Muscle layer of colon (tissue), 2 donors: ENCODE measurements at regions not wholly inside any gene's neighbourhood (a gene's known extent, or its start where the extent isn't known, plus 50 kb on each side); places are given as distances from the start of the nearest gene placed in this dataset.

ENCODE experiments used
- H3K27ac ChIP-seq: one replicate; pipeline ENCODE4 v1.7.0; 2013; ENCODE audit warnings: low read depth, mild to moderate bottlenecking, low read length, moderate library complexity
- H3K27me3 ChIP-seq, 2 donors: one replicate each; pipeline ENCODE4 v1.7.0; 2013; ENCODE audit warnings: low read length in 2 of 2, mild to moderate bottlenecking in 2 of 2; ENCODE audit not compliant: insufficient read depth in 2 of 2, control insufficient read depth in 1 of 2
- H3K36me3 ChIP-seq: one replicate; pipeline ENCODE4 v1.7.0; 2013; ENCODE audit warnings: mild to moderate bottlenecking, low read length; ENCODE audit not compliant: insufficient read depth
- H3K4me1 ChIP-seq: one replicate; pipeline ENCODE4 v1.7.0; 2013; ENCODE audit warnings: mild to moderate bottlenecking, low read length; ENCODE audit not compliant: insufficient read depth
- H3K4me3 ChIP-seq, 2 donors: one replicate each; pipeline ENCODE4 v1.7.0; 2013; ENCODE audit warnings: low read length in 2 of 2, low read depth in 1 of 2, mild to moderate bottlenecking in 1 of 2, moderate library complexity in 1 of 2
- H3K9ac ChIP-seq: one replicate; pipeline ENCODE4 v1.7.0; 2013; ENCODE audit warnings: low read length
- H3K9me3 ChIP-seq: one replicate; pipeline ENCODE4 v1.7.0; 2013; ENCODE audit warnings: mild to moderate bottlenecking, low read length
- donor health status: abdominal sarcoma.
- donor health status: Adenocarcinoma of cecum.

DNA sequence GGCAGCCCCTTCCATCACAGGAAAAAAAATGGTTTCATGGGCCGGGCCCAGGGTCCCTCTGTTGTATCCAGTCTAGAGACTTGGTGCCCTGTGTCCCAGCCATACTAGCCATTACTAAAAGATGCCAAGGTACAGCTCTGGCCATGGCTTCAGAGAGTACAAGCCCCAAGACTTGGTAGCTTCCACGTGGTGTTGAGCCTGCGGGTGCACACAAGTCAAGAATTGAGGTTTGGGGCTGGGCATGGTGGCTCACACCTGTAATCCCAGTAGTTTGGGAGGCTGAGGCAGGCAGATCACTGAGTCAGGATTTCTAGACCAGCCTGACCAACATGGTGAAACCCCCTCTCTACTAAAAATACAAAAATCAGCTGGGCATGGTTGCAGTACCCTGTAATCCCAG, 214.3 kb downstream of the LIG4 start:
- Histone ChIP-seq H3K27ac (no peak overlapping the region), H3K4me3 (no peak overlapping the region), H3K36me3 (no peaks in the 10 kb centered on the region), H3K27me3 (no peaks in the 10 kb centered on the region), H3K9me3 (no peaks in the 10 kb centered on the region), H3K4me1 (no peaks in the 10 kb centered on the region), H3K9ac (no peak overlapping the region)

- H3K4me3 ChIP-seq: no peak overlapping the region
- no peaks in the 10 kb centered on the region for H3K36me3 ChIP-seq
- no peak overlapping the region for H3K27ac ChIP-seq
- H3K27me3 ChIP-seq: no peaks in the 10 kb centered on the region
- H3K4me1 ChIP-seq: no peaks in the 10 kb centered on the region
- no peak overlapping the region for H3K9ac ChIP-seq
- no peaks in the 10 kb centered on the region for H3K9me3 ChIP-seq
These were observed 215.6 kb downstream of the LIG4 start for GRCh38 chr13:107999751-108000150.

DNA sequence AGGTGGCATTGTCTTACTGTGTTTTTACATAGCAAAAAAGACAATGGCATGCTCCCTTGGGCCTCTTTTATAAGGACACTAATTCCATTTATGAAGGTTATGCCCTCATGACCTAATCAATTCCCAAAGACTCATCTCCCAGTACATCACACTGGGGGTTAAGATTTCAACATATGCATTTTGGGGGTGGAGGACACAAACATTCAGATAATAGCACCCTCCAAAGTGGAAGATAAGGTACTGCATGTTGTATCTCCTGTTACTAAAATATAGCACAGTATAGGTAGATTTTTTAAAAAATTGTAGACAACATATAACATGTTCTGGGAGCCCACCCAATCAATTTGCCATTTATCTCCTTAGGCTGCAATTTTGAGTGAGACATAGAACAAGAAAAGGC, 221.2 kb downstream of the LIG4 start:
- Histone ChIP-seq H3K9ac (no peak overlapping the region), H3K4me1 (no peaks in the 10 kb centered on the region), H3K4me3 (no peak overlapping the region), H3K27me3 (no peaks in the 10 kb centered on the region), H3K27ac (no peak overlapping the region), H3K9me3 (no peaks in the 10 kb centered on the region), H3K36me3 (no peaks in the 10 kb centered on the region)

DNA sequence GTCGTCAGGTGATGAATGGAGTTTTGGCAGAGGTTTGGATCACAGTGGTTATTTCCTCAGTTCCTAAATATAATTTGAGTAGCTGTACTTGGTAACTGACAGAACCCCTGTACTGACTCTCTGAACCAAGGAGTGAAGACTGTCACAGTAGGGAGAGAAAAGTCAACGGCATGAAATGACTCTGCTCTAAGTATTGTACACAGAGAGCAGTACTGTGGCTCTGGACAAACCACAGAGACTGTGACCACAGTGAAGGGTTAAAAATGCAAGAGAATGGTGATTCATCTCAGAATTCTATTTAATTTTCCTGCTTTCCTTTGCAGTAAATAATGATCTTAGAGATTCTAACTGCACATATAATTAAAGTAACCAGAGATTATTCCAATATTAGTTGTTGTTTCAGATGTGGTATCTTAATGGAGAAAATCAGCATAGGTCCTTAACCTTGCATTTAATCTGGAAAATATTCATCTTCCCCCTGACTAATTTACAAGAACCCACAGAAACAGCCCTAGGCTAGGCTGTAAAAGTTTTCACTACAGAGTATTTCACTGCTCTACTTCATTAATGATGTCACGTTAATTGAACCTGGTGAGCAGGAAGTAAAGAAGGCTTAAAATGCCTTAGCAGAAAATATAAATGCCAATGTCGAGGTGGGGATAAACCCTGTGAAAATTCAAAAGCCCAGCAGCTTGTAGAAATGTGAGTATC, 221.9 kb downstream of the LIG4 start:
- Histone ChIP-seq H3K36me3 (no peaks in the 10 kb centered on the region), H3K9me3 (no peaks in the 10 kb centered on the region), H3K27ac (no peak overlapping the region), H3K27me3 (no peaks in the 10 kb centered on the region), H3K4me1 (no peaks in the 10 kb centered on the region), H3K4me3 (no peak overlapping the region), H3K9ac (no peak overlapping the region)

GRCh38 chr13:107992542-107992941, 222.8 kb downstream of the LIG4 start:
- Histone ChIP-seq H3K4me1 (no peaks in the 10 kb centered on the region), H3K4me3 (no peak overlapping the region), H3K27ac (no peak overlapping the region), H3K9me3 (no peaks in the 10 kb centered on the region), H3K27me3 (no peaks in the 10 kb centered on the region), H3K9ac (no peak overlapping the region), H3K36me3 (no peaks in the 10 kb centered on the region)

GRCh38 chr13:107977071-107977574, 238.2 kb downstream of the LIG4 start:
- no peak overlapping the region for H3K9ac ChIP-seq
- no peaks in the 10 kb centered on the region for H3K4me1 ChIP-seq
- H3K36me3 ChIP-seq: no peaks in the 10 kb centered on the region
- no peaks in the 10 kb centered on the region for H3K27me3 ChIP-seq
- H3K4me3 ChIP-seq: no peak overlapping the region
- no peak overlapping the region for H3K27ac ChIP-seq
- H3K9me3 ChIP-seq: no peaks in the 10 kb centered on the region

GRCh38 chr13:107976628-107977027, 238.7 kb downstream of the LIG4 start:
- H3K9ac ChIP-seq: no peak overlapping the region
- no peaks in the 10 kb centered on the region for H3K27me3 ChIP-seq
- no peaks in the 10 kb centered on the region for H3K36me3 ChIP-seq
- no peaks in the 10 kb centered on the region for H3K4me1 ChIP-seq
- H3K27ac ChIP-seq: no peak overlapping the region
- no peaks in the 10 kb centered on the region for H3K9me3 ChIP-seq
- H3K4me3 ChIP-seq: no peak overlapping the region

- H3K4me3 ChIP-seq: no peak overlapping the region
- H3K9ac ChIP-seq: no peak overlapping the region
- no peaks in the 10 kb centered on the region for H3K4me1 ChIP-seq
- H3K36me3 ChIP-seq: no peaks in the 10 kb centered on the region
- no peak overlapping the region for H3K27ac ChIP-seq
- no peaks in the 10 kb centered on the region for H3K9me3 ChIP-seq
- no peaks in the 10 kb centered on the region for H3K27me3 ChIP-seq
These were observed 240.9 kb downstream of the LIG4 start for GRCh38 chr13:107974409-107974808.

DNA sequence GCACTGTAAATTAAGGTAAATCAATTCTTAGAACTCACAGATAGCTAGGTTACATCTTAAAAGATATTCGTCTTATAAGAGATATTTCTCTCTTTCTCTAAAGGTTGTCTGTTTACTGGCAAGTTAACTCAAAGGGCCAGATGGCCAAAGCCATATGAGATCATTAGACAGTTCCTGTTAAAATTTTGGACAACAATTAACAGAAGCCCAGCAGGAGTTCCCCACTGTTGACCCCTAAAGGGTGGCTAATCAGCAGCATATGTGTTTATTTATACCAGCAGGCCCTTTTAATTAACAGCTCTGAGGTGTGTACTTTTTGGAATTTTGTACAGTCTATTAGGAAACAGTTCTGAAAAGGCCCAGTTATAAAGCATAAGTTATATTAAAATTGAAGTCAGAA, 245.8 kb downstream of the LIG4 start:
- H3K9ac ChIP-seq: no peak overlapping the region
- no peaks in the 10 kb centered on the region for H3K4me1 ChIP-seq
- no peak overlapping the region for H3K4me3 ChIP-seq
- no peaks in the 10 kb centered on the region for H3K36me3 ChIP-seq
- H3K27me3 ChIP-seq: no peaks in the 10 kb centered on the region
- no peak overlapping the region for H3K27ac ChIP-seq
- H3K9me3 ChIP-seq: no peaks in the 10 kb centered on the region

DNA sequence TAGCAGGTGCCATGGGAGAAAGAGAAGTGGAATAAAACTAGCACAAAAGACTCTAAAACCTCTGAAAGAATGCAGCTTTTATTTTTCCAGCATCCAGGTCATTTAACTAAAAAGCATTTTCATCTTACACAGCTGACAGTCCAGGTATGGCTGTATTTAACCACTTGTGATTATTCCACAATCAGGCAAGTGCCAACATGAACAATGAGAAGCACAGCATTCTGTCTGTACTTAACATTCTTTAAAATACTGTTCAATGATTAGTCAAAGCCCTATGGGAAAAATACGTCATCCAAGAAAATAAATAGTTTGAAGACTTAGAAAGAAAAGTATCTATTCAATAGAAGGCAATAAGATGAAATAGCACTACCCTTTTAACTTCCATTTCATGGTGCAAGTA, 246.9 kb downstream of the LIG4 start:
- H3K9ac ChIP-seq: no peak overlapping the region
- no peaks in the 10 kb centered on the region for H3K4me1 ChIP-seq
- no peaks in the 10 kb centered on the region for H3K9me3 ChIP-seq
- no peaks in the 10 kb centered on the region for H3K27me3 ChIP-seq
- no peak overlapping the region for H3K4me3 ChIP-seq
- no peak overlapping the region for H3K27ac ChIP-seq
- H3K36me3 ChIP-seq: no peaks in the 10 kb centered on the region

DNA sequence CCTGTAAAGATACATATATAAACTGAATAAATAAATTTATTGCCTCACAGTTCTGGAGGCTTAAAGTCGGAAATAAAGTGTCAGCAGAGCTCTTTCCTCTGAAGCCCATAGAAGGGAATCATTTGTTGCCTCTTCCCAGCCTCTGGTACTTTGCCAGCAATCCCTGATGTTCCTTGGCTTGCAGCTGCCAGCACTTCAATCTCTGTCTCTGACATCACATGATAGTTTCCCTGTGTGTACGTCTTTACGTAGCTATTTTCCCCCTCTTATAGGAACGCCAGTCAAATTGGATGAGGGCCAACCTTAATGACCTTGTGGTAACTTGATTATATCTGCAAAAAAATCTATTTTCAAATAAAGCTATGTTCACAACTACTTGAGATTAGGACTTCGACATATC, 250.9 kb downstream of the LIG4 start:
- Histone ChIP-seq H3K36me3 (no peaks in the 10 kb centered on the region), H3K9me3 (no peaks in the 10 kb centered on the region), H3K27ac (no peak overlapping the region), H3K4me3 (no peak overlapping the region), H3K4me1 (no peaks in the 10 kb centered on the region), H3K27me3 (no peaks in the 10 kb centered on the region), H3K9ac (no peak overlapping the region)

DNA sequence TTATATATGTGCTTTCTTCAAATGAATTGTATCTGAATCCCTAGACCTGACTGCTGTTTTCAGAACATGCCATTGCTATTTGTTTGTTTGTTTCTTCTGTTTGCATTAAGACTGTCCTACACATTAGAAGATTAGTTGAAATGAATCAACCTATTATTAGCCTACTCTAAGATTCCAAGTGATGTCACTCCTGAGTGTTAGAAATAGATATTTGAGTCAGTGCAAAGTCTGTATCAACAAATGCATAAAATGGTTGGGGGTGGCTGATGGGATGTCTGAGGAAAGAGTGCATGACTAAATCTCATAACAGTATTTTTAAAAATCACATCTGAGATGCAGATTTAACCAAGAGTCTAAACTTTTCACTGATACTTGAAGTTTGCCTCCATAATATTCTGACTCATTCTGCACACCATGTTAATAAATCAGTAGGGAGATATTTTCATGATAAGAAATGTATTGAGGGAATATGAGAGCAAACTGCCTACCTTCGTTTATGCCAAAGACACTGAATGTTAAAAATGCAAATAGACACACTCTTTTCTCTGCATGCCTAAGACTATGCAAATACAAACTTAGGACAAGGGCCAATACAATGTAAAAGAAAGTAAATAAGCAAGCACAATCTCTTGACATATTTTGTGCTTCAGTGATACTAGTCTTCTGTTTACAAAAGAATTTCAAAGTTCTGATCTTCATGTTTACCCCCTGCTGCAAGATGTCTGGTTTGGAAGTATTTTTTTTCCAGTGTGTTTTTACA, 253.3 kb downstream of the LIG4 start:
- Histone ChIP-seq H3K4me3 (no peak overlapping the region), H3K36me3 (no peaks in the 10 kb centered on the region), H3K9ac (no peak overlapping the region), H3K27ac (no peak overlapping the region), H3K9me3 (no peaks in the 10 kb centered on the region), H3K4me1 (no peaks in the 10 kb centered on the region), H3K27me3 (no peaks in the 10 kb centered on the region)
